H1 (cell line): ENCODE measurements at regions not wholly inside any gene's neighbourhood (a gene's known extent, or its start where the extent isn't known, plus 50 kb on each side); places are given as distances from the start of the nearest gene placed in this dataset.

Experiments
- CTCF ChIA-PET: fragments of 300-600 bp; sonication (Branson Sonifier 250); formaldehyde crosslinking; loops from one replicate; lab custom pipeline; 2021; ENCODE audit not compliant: partially characterized antibody; lab: Charles Lee
- POLR2A ChIA-PET: fragments of 300-600 bp; sonication (Branson Sonifier 250); formaldehyde crosslinking; loops from one replicate; lab custom pipeline; 2021; ENCODE audit warnings: inconsistent platforms; ENCODE audit not compliant: partially characterized antibody; lab: Charles Lee
- DNase-seq, 2 experiments: peaks; one replicate each; pipeline versions ENCODE4 v3.0.0 to v3.0.0-alpha.2; 2010 to 2022; ENCODE audit warnings: low spot score in 2 of 2, low read depth in 1 of 2, mixed read lengths in 1 of 2
- FAIRE-seq: peaks from 2 replicates; lab custom pipeline; 2011; peaks lifted over from hg19 to GRCh38; lab: Jason Lieb, UNC
- H2AFZ ChIP-seq: 2 replicates; pipeline ENCODE4 v1.8.1; 2012; ENCODE audit warnings: low read length, inconsistent platforms
- H2AK5ac ChIP-seq: 2 replicates; pipeline ENCODE4 v1.6.1; 2013; ENCODE audit warnings: low read depth, low read length
- H2BK120ac ChIP-seq: replicated peaks from 2 replicates; pipeline ENCODE3; 2013; ENCODE audit warnings: low read depth, low read length, inconsistent platforms
- H2BK12ac ChIP-seq: 2 replicates; pipeline ENCODE4 v1.6.1; 2013; ENCODE audit warnings: low read depth, low read length
- H2BK15ac ChIP-seq: 2 replicates; pipeline ENCODE4 v1.6.1; 2013; ENCODE audit warnings: low read length
- H2BK20ac ChIP-seq: 2 replicates; pipeline ENCODE4 v1.6.1; 2013; ENCODE audit warnings: low read length
- H2BK5ac ChIP-seq: 2 replicates; pipeline ENCODE4 v1.6.1; 2013; ENCODE audit warnings: low read depth, low read length
- H3K14ac ChIP-seq: 2 replicates; pipeline ENCODE4 v1.6.1; 2013; ENCODE audit warnings: inconsistent platforms; ENCODE audit not compliant: insufficient read length
- H3K18ac ChIP-seq: 2 replicates; pipeline ENCODE4 v1.6.1; 2013; ENCODE audit warnings: low read length; ENCODE audit errors: extremely low read depth
- H3K23ac ChIP-seq: 2 replicates; pipeline ENCODE4 v1.6.1; 2013; ENCODE audit warnings: inconsistent platforms; ENCODE audit not compliant: insufficient read length
- H3K23me2 ChIP-seq: 2 replicates; pipeline ENCODE4 v1.6.1; 2013; ENCODE audit warnings: low read depth, low read length
- H3K27ac ChIP-seq: 2 replicates; pipeline ENCODE4 v1.6.1; 2011; ENCODE audit warnings: low read depth, low read length, inconsistent platforms
- H3K27me3 ChIP-seq, 4 experiments: replicated peaks in 1 of 4; 1 replicate in 1 of 4; 2 replicates in 3 of 4; pipeline versions ENCODE4 v1.6.1 to v1.8.1; 2011 to 2013; ENCODE audit warnings: low read length in 3 of 4, mild to moderate bottlenecking in 3 of 4, inconsistent platforms in 2 of 4, mixed read lengths in 2 of 4, moderate library complexity in 1 of 4; ENCODE audit not compliant: control insufficient read depth in 3 of 4, insufficient read depth in 3 of 4; ENCODE audit errors: extremely low read depth in 1 of 4
- H3K36me3 ChIP-seq, 4 experiments: 2 replicates each; pipeline versions ENCODE4 v1.6.1 to v1.8.1; 2011 to 2013; ENCODE audit warnings: mild to moderate bottlenecking in 4 of 4, low read length in 3 of 4, moderate library complexity in 2 of 4, control low read depth in 1 of 4, inconsistent platforms in 1 of 4; ENCODE audit not compliant: insufficient read depth in 4 of 4, control insufficient read depth in 2 of 4
- H3K4ac ChIP-seq: replicated peaks from 2 replicates; pipeline ENCODE3; 2013; ENCODE audit warnings: low read length, low read depth, mixed read lengths, inconsistent platforms; ENCODE audit not compliant: insufficient read length
- H3K4me1 ChIP-seq, 4 experiments: replicated peaks in 1 of 4; 1 replicate in 1 of 4; 2 replicates in 3 of 4; pipeline versions ENCODE4 v1.6.1 to v1.8.1; 2011 to 2013; ENCODE audit warnings: low read length in 3 of 4, inconsistent platforms in 2 of 4, mixed read lengths in 1 of 4; ENCODE audit not compliant: insufficient read depth in 4 of 4, control insufficient read depth in 3 of 4
- H3K4me2 ChIP-seq, 2 experiments: 2 replicates each; pipeline versions ENCODE4 v1.6.1 to v1.8.1; 2011 to 2013; ENCODE audit warnings: low read depth in 2 of 2, low read length in 2 of 2, control low read depth in 1 of 2, inconsistent platforms in 1 of 2, mild to moderate bottlenecking in 1 of 2; ENCODE audit not compliant: insufficient read depth in 1 of 2
- H3K4me3 ChIP-seq, 4 experiments: fragments of 200-600, 300-600 bp in 1 of 4; sonication (generic), shearing (Covaris generic), sonication (Bioruptor Twin) in 1 of 4; 2 replicates each; pipeline versions ENCODE4 v1.5.1 to v1.8.1; 2011 to 2016; ENCODE audit warnings: low read length in 4 of 4, low read depth in 3 of 4, control low read depth in 2 of 4, inconsistent platforms in 2 of 4, mild to moderate bottlenecking in 2 of 4, mixed read lengths in 1 of 4, moderate library complexity in 1 of 4; ENCODE audit not compliant: insufficient read depth in 2 of 4; ENCODE audit errors: extremely low read depth in 1 of 4
- H3K56ac ChIP-seq: replicated peaks from 2 replicates; pipeline ENCODE3; 2013; ENCODE audit warnings: low read depth, mild to moderate bottlenecking, mixed read lengths, low read length, inconsistent platforms; ENCODE audit not compliant: insufficient read length
- H3K79me1 ChIP-seq: 2 replicates; pipeline ENCODE4 v1.6.1; 2013; ENCODE audit warnings: low read depth, low read length, control low read depth
- H3K79me2 ChIP-seq, 2 experiments: 2 replicates each; pipeline versions ENCODE4 v1.6.1 to v1.8.1; 2012 to 2013; ENCODE audit warnings: low read length in 2 of 2, mild to moderate bottlenecking in 2 of 2, inconsistent platforms in 1 of 2; ENCODE audit not compliant: insufficient read depth in 2 of 2, control insufficient read depth in 1 of 2
- H3K9ac ChIP-seq, 4 experiments: replicated peaks in 1 of 4; 1 replicate in 1 of 4; 2 replicates in 3 of 4; pipeline versions ENCODE4 v1.6.1 to v1.8.1; 2011 to 2013; ENCODE audit warnings: low read depth in 3 of 4, low read length in 3 of 4, control low read depth in 2 of 4, mild to moderate bottlenecking in 2 of 4, moderate library complexity in 2 of 4, inconsistent platforms in 1 of 4; ENCODE audit errors: extremely low read depth in 1 of 4
- H3K9me3 ChIP-seq, 2 experiments: 2 replicates each; pipeline versions ENCODE4 v1.6.1 to v1.8.1; 2012 to 2013; ENCODE audit warnings: mild to moderate bottlenecking in 2 of 2, moderate library complexity in 2 of 2, control low read depth in 1 of 2, inconsistent platforms in 1 of 2, low read depth in 1 of 2, low read length in 1 of 2, mixed read lengths in 1 of 2; ENCODE audit not compliant: insufficient read depth in 2 of 2
- H4K20me1 ChIP-seq, 2 experiments: replicated peaks in 1 of 2; 2 replicates each; pipeline versions ENCODE3 to v1.8.1; 2011 to 2013; ENCODE audit warnings: inconsistent platforms in 2 of 2, low read length in 2 of 2, mild to moderate bottlenecking in 1 of 2; ENCODE audit not compliant: insufficient read depth in 2 of 2, control insufficient read depth in 1 of 2
- H4K5ac ChIP-seq: 2 replicates; pipeline ENCODE4 v1.6.1; 2013; ENCODE audit warnings: low read length, low read depth, mixed read lengths, inconsistent platforms; ENCODE audit not compliant: insufficient read length
- H4K8ac ChIP-seq: 2 replicates; pipeline ENCODE4 v1.8.0; 2013; ENCODE audit warnings: mild to moderate bottlenecking, moderate library complexity, low read length, inconsistent platforms; ENCODE audit not compliant: insufficient read depth; ENCODE audit errors: extremely low read depth
- H4K91ac ChIP-seq: replicated peaks from 2 replicates; pipeline ENCODE3; 2013; ENCODE audit warnings: low read length, mixed read lengths, inconsistent platforms; ENCODE audit not compliant: insufficient read length
- ATF3 ChIP-seq: IDR thresholded peaks from 2 replicates; pipeline ENCODE4 v1.6.1; 2011; ENCODE audit warnings: low read depth, mild to moderate bottlenecking, low read length; ENCODE audit not compliant: insufficient read depth
- CHD1 ChIP-seq: IDR thresholded peaks from 2 replicates; pipeline ENCODE4 v1.6.1; 2012; ENCODE audit warnings: low read depth, low read length, improper control_type of control experiment
- CREB1 ChIP-seq: IDR thresholded peaks from 2 replicates; pipeline ENCODE4 v1.6.1; 2012; ENCODE audit warnings: inconsistent platforms
- E2F6 ChIP-seq: IDR thresholded peaks from 2 replicates; pipeline ENCODE4 v1.6.1; 2012; ENCODE audit warnings: inconsistent platforms
- EZH2 ChIP-seq: fragments of 200-600 bp; sonication (generic); IDR thresholded peaks from 2 replicates; pipeline ENCODE4 v1.7.1; 2012; ENCODE audit warnings: low read depth, mild to moderate bottlenecking, moderate library complexity, low read length, inconsistent platforms; ENCODE audit not compliant: severe bottlenecking
- RNF2 ChIP-seq: fragments of 200-900, 300-1000 bp; sonication (generic); IDR thresholded peaks from 2 replicates; pipeline ENCODE4 v1.7.1; 2016; ENCODE audit warnings: borderline replicate concordance, low read depth, mild to moderate bottlenecking, antibody characterized with exemption, low read length; ENCODE audit not compliant: poor library complexity, severe bottlenecking; ENCODE audit errors: missing control alignments
- SIX5 ChIP-seq: IDR thresholded peaks from 2 replicates; pipeline ENCODE4 v1.6.1; 2011; ENCODE audit warnings: mild to moderate bottlenecking, low read depth, low read length
- SP1 ChIP-seq: IDR thresholded peaks from 2 replicates; pipeline ENCODE4 v1.6.1; 2011; ENCODE audit warnings: low read depth, low read length
- SUZ12 ChIP-seq: fragments of 200-600 bp; sonication (generic); IDR thresholded peaks from 2 replicates; pipeline ENCODE4 v1.6.1; 2012; ENCODE audit warnings: mild to moderate bottlenecking, inconsistent platforms, low read length, moderate library complexity, mixed read lengths
- TAF1 ChIP-seq: IDR thresholded peaks from 2 replicates; pipeline ENCODE4 v1.6.1; 2011; ENCODE audit warnings: mild to moderate bottlenecking, low read depth, low read length
- TCF12 ChIP-seq: IDR thresholded peaks from 2 replicates; pipeline ENCODE4 v1.6.1; 2011; ENCODE audit warnings: low read depth, mild to moderate bottlenecking, low read length
- ZNF274 ChIP-seq: IDR thresholded peaks from 2 replicates; pipeline ENCODE4 v1.7.0; 2012; ENCODE audit warnings: low read length, borderline replicate concordance; ENCODE audit errors: extremely low read depth
- WGBS, 2 experiments: shearing (Covaris generic) in 1 of 2; methylation state at CpG; one replicate each; pipeline versions ENCODE4 v1.1.6 to v1.1.7; 2013 to 2015; ENCODE audit warnings: low lambda C conversion rate in 2 of 2, mixed read lengths in 2 of 2, inconsistent platforms in 1 of 2, low coverage in 1 of 2, missing lambda C conversion rate in 1 of 2; ENCODE audit not compliant: insufficient replicate concordance in 2 of 2, insufficient coverage in 1 of 2, insufficient read length in 1 of 2; ENCODE audit errors: extremely low coverage in 1 of 2, missing lambda C conversion rate in 1 of 2; 5-methylcytosine and 5-hydroxymethylcytosine counted together

GRCh38 chr5:60510049-60510448 is 189.9 kb downstream of the DEPDC1B start:
- Histone ChIP-seq H3K4me1 (no peaks in the 10 kb centered on the region; a peak in 1 of 7 replicates), H3K4me2 (no peak overlapping the region), H4K5ac (no peak overlapping the region), H3K4ac (no peak overlapping the region), H3K18ac (no peak overlapping the region), H2BK120ac (no peak overlapping the region), H3K23ac (no peak overlapping the region), H3K27me3 (no peaks in the 10 kb centered on the region), H2AK5ac (no peak overlapping the region), H3K79me1 (no peaks in the 10 kb centered on the region), H3K14ac (no peak overlapping the region), H3K56ac (no peak overlapping the region), H4K91ac (no peak overlapping the region), H3K36me3 (no peaks in the 10 kb centered on the region), H2BK20ac (no peak overlapping the region), H3K9me3 (no peaks in the 10 kb centered on the region), H2BK15ac (no peak overlapping the region), H2BK5ac (no peak overlapping the region), H4K20me1 (no peaks in the 10 kb centered on the region), H2BK12ac (no peak overlapping the region), H4K8ac (no peak overlapping the region), H3K23me2 (no peaks in the 10 kb centered on the region), H2AFZ (no peak overlapping the region), H3K4me3 (no peak overlapping the region), H3K79me2 (no peaks in the 10 kb centered on the region), H3K27ac (no peak overlapping the region), H3K9ac (no peak overlapping the region)
- POLR2A ChIA-PET, result no interaction called here
- FAIRE-seq (no peak), DNase-seq (no peak)
- 80% methylated on average over 3 of the region's 3 CpGs; no CpG with 5 or more reads in 1 of the 2 experiments for WGBS, 2 experiments
- TF ChIP-seq ATF3 (no peak), ZNF274 (no peak), SUZ12 (no peak), E2F6 (no peak), EZH2 (no peak), RNF2 (no peak), CHD1 (no peak), TCF12 (no peak), SP1 (no peak), CREB1 (no peak), TAF1 (no peak), SIX5 (no peak)
- CTCF ChIA-PET, result interaction anchor here (0.7 to 1.0 kb wide), 3 partner anchors 9 to 165 kb away, joined by 3 to 4 read pairs (median 3); no protein-coding TSS in a partner anchor
